HCT116 (cell line): ENCODE measurements at regions not wholly inside any gene's neighbourhood (a gene's known extent, or its start where the extent isn't known, plus 50 kb on each side); places are given as distances from the start of the nearest gene placed in this dataset.

Experiments used
- ATAC-seq: fragments of 200-7000 bp; cut with Tn5 transposase; 2 replicates; pipeline ENCODE4 v1.9.1; 2020; ENCODE audit warnings: mild to moderate bottlenecking, moderate library complexity
- BruUV-seq: library from RNA; stranded (reverse); fragments of 400-500 nt; replicated peaks from 2 replicates; lab custom pipeline; 2021; lab: Mats Ljungman, UMichigan
- CTCF ChIA-PET: fragments of 300-600 bp; sonication (Branson Sonifier 250); formaldehyde crosslinking; loops from one replicate; lab custom pipeline; 2021; ENCODE audit warnings: antibody characterized with exemption; lab: Charles Lee
- POLR2A ChIA-PET: fragments of 300-600, 350-600 bp; sonication (Branson Sonifier 250); formaldehyde crosslinking; loops from one replicate; lab custom pipeline; 2021; ENCODE audit warnings: antibody characterized with exemption; lab: Charles Lee
- RAD21 ChIA-PET, 2 experiments: fragments of 300-600 bp; sonication (Branson Sonifier 250); formaldehyde crosslinking; loops; one replicate each; lab custom pipeline; 2023; ENCODE audit warnings: low total read pairs in 2 of 2; ENCODE audit not compliant: uncharacterized antibody in 2 of 2, unreplicated experiment in 2 of 2, low non-redundant PET in 1 of 2; lab: Charles Lee
- DNase-seq: peaks from one replicate; pipeline ENCODE4 v3.0.0-alpha.2; 2010; ENCODE audit warnings: low read depth, low spot score
- H2AFZ ChIP-seq: fragments of 200-600 bp; shearing (Covaris generic), sonication (generic); 2 replicates; pipeline ENCODE4 v1.6.1; 2017; ENCODE audit warnings: low read depth, mixed run types, mixed read lengths, antibody characterized with exemption, low read length; ENCODE audit not compliant: poor library complexity, severe bottlenecking
- H3K27ac ChIP-seq: 2 replicates; pipeline ENCODE4 v1.5.1; 2012; ENCODE audit warnings: low read depth, low read length
- H3K27me3 ChIP-seq: fragments of 200-600 bp; sonication (generic); 2 replicates; pipeline ENCODE4 v1.6.1; 2016; ENCODE audit warnings: mixed run types, low read length, mixed read lengths; ENCODE audit not compliant: insufficient read depth
- H3K36me3 ChIP-seq, 2 experiments: fragments of 200-500 bp in 1 of 2; fragments of 200-600 bp in 1 of 2; sonication (Bioruptor generic) in 1 of 2; sonication (generic) in 1 of 2; 2 replicates each; pipeline versions ENCODE4 v1.5.1 to v1.6.1; 2014 to 2016; ENCODE audit warnings: low read length in 2 of 2, inconsistent platforms in 1 of 2, mixed read lengths in 1 of 2, mixed run types in 1 of 2; ENCODE audit not compliant: insufficient read depth in 2 of 2, control insufficient read depth in 1 of 2
- H3K4me1 ChIP-seq, 2 experiments: fragments of 200-600 bp in 1 of 2; sonication (generic) in 1 of 2; 2 replicates each; pipeline versions ENCODE4 v1.5.1 to v1.6.1; 2012 to 2017; ENCODE audit warnings: low read length in 2 of 2, inconsistent platforms in 1 of 2, mild to moderate bottlenecking in 1 of 2, mixed read lengths in 1 of 2, mixed run types in 1 of 2, moderate library complexity in 1 of 2; ENCODE audit not compliant: insufficient read depth in 2 of 2, control insufficient read depth in 1 of 2
- H3K4me2 ChIP-seq: fragments of 200-600 bp; sonication (generic); 2 replicates; pipeline ENCODE4 v1.6.1; 2017; ENCODE audit warnings: mixed run types, low read length, mixed read lengths
- H3K4me3 ChIP-seq, 2 experiments: fragments of 200-600 bp in 1 of 2; sonication (generic) in 1 of 2; replicated peaks in 1 of 2; 2 replicates each; pipeline ENCODE4 v1.5.1; 2011 to 2016; ENCODE audit warnings: low read length in 2 of 2, control low read depth in 1 of 2, low read depth in 1 of 2, mild to moderate bottlenecking in 1 of 2, mixed read lengths in 1 of 2, mixed run types in 1 of 2
- H3K79me2 ChIP-seq: fragments of 200-600 bp; sonication (generic); 2 replicates; pipeline ENCODE4 v1.6.1; 2017; ENCODE audit warnings: mild to moderate bottlenecking, mixed run types, low read length, moderate library complexity, mixed read lengths; ENCODE audit not compliant: insufficient read depth
- H3K9ac ChIP-seq: fragments of 200-600 bp; sonication (generic); 2 replicates; pipeline ENCODE4 v1.6.1; 2016; ENCODE audit warnings: low read length, mixed read lengths
- H3K9me2 ChIP-seq: fragments of 200-600 bp; sonication (generic), shearing (Covaris generic); 2 replicates; pipeline ENCODE4 v1.6.1; 2017; ENCODE audit warnings: mixed run types, mild to moderate bottlenecking, moderate library complexity; ENCODE audit not compliant: insufficient read depth
- H3K9me3 ChIP-seq, 2 experiments: fragments of 200-500 bp in 1 of 2; fragments of 200-600 bp in 1 of 2; sonication (Bioruptor generic) in 1 of 2; sonication (generic) in 1 of 2; 2 replicates each; pipeline ENCODE4 v1.6.1; 2014 to 2017; ENCODE audit warnings: low read length in 2 of 2, mixed read lengths in 2 of 2, inconsistent platforms in 1 of 2, low read depth in 1 of 2, mild to moderate bottlenecking in 1 of 2, mixed run types in 1 of 2, moderate library complexity in 1 of 2; ENCODE audit not compliant: control insufficient read depth in 1 of 2, insufficient read depth in 1 of 2
- H4K20me1 ChIP-seq: fragments of 200-600 bp; sonication (generic), shearing (Covaris generic); 2 replicates; pipeline ENCODE4 v1.6.1; 2017; ENCODE audit warnings: mixed run types, mild to moderate bottlenecking, moderate library complexity; ENCODE audit not compliant: insufficient read depth
- CBX3 ChIP-seq: IDR thresholded peaks from 2 replicates; pipeline ENCODE4 v1.6.1; 2012; ENCODE audit warnings: low read depth
- CEBPB ChIP-seq: IDR thresholded peaks from 2 replicates; pipeline ENCODE4 v1.6.1; 2012; ENCODE audit warnings: low read depth
- EGR1 ChIP-seq: IDR thresholded peaks from 2 replicates; pipeline ENCODE4 v1.6.1; 2012; ENCODE audit warnings: low read depth
- ELF1 ChIP-seq: IDR thresholded peaks from 2 replicates; pipeline ENCODE4 v1.6.1; 2012; ENCODE audit warnings: low read depth, borderline replicate concordance
- EZH2phosphoT487 ChIP-seq: fragments of 200-600 bp; IDR thresholded peaks from 2 replicates; pipeline ENCODE4 v1.6.1; 2018; ENCODE audit warnings: antibody characterized with exemption, borderline replicate concordance
- FOSL1 ChIP-seq: IDR thresholded peaks from 2 replicates; pipeline ENCODE4 v1.6.1; 2012; ENCODE audit warnings: low read depth
- JUND ChIP-seq: IDR thresholded peaks from 2 replicates; pipeline ENCODE4 v1.6.1; 2012
- POLR2AphosphoS5 ChIP-seq: IDR thresholded peaks from 2 replicates; pipeline ENCODE4 v1.6.1; 2011; ENCODE audit warnings: mild to moderate bottlenecking, low read depth, low read length, moderate library complexity
- SIN3A ChIP-seq: IDR thresholded peaks from 2 replicates; pipeline ENCODE4 v1.6.1; 2012; ENCODE audit warnings: low read depth
- SP1 ChIP-seq: IDR thresholded peaks from 2 replicates; pipeline ENCODE4 v1.6.1; 2012; ENCODE audit warnings: low read depth
- TCF7L2 ChIP-seq: IDR thresholded peaks from 2 replicates; pipeline ENCODE4 v1.7.0; 2011; ENCODE audit warnings: borderline replicate concordance, inconsistent platforms; ENCODE audit not compliant: insufficient read depth, insufficient read length; ENCODE audit errors: extremely low read depth
- ZFX ChIP-seq: fragments of 450-650 bp; IDR thresholded peaks from 2 replicates; pipeline ENCODE4 v1.6.1; 2017
- ZNF274 ChIP-seq: fragments of 200-500 bp; sonication (Bioruptor generic); IDR thresholded peaks from 2 replicates; pipeline ENCODE4 v1.6.1; 2014; ENCODE audit warnings: mild to moderate bottlenecking, low read depth, low read length, inconsistent platforms
- intact Hi-C: fragments of 100-400 bp; cut with micrococcal nuclease; formaldehyde crosslinking; loops from 2 replicates; pipeline ENCODE4 v1.10.0; 2022
- TF ChIP-seq, protein P1 (sequence below), 3 experiments: fragments of 200-600 bp in 1 of 3; sonication (generic) in 1 of 3; IDR thresholded peaks in 2 of 3; conservative IDR thresholded peaks in 1 of 3; 2 replicates each; pipeline ENCODE4 v1.5.1; 2012 to 2017; ENCODE audit warnings: low read depth in 2 of 3, low read length in 2 of 3, antibody characterized with exemption in 1 of 3, borderline replicate concordance in 1 of 3, control low read depth in 1 of 3, mild to moderate bottlenecking in 1 of 3, mixed read lengths in 1 of 3, mixed run types in 1 of 3, moderate library complexity in 1 of 3; ENCODE audit not compliant: insufficient read depth in 1 of 3
- TF ChIP-seq, protein P2 (sequence below): IDR thresholded peaks from 2 replicates; pipeline ENCODE4 v1.6.1; 2012
- TF ChIP-seq, protein P3 (sequence below): IDR thresholded peaks from 2 replicates; pipeline ENCODE4 v1.6.1; 2011; ENCODE audit warnings: mild to moderate bottlenecking, low read length, moderate library complexity; ENCODE audit not compliant: insufficient replicate concordance; ENCODE audit errors: extremely low read depth

DNA sequence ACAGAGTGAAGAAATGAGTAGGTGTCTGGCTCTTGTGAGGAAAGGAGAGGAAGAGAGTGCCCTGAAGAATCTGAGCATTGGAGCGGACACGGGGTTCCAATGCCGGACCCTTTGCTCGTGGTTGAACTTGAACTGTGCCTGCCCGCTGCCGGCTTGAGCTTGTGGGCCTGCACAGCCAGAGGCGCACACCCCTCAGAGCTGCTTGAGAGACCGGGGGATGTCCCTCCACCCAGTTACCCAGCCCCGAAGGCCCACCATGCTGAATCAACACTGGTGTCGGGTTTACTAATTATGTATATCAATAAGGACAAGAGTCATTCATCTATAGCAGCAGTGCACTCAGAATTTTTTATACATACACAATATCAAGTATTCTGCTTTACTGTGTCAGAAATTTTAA, 218.3 kb upstream of the CST7 start:
- no TSS peak for BruUV-seq
- Histone ChIP-seq H4K20me1 (no peaks in the 10 kb centered on the region), H3K4me1 (no peaks in the 10 kb centered on the region), H3K79me2 (no peaks in the 10 kb centered on the region), H3K27ac (no peak overlapping the region), H3K27me3 (peaks cover 23% of the 10 kb centered on the region), H2AFZ (no peak overlapping the region), H3K9ac (no peak overlapping the region), H3K4me2 (no peak overlapping the region), H3K9me3 (no peaks in the 10 kb centered on the region), H3K36me3 (no peaks in the 10 kb centered on the region), H3K4me3 (no peak overlapping the region), H3K9me2 (no peaks in the 10 kb centered on the region)
- intact Hi-C loops, result no loop called here
- RAD21 ChIA-PET, result no interaction called here
- POLR2A ChIA-PET, result no interaction called here
- TF ChIP-seq ZFX (no peak), EZH2phosphoT487 (no peak), CBX3 (no peak), POLR2AphosphoS5 (no peak), JUND (no peak), SP1 (no peak), FOSL1 (no peak), CEBPB (no peak), ELF1 (no peak), EGR1 (no peak), SIN3A (no peak), ZNF274 (no peak), TCF7L2 (no peak)
- TF ChIP-seq, protein P1, sequence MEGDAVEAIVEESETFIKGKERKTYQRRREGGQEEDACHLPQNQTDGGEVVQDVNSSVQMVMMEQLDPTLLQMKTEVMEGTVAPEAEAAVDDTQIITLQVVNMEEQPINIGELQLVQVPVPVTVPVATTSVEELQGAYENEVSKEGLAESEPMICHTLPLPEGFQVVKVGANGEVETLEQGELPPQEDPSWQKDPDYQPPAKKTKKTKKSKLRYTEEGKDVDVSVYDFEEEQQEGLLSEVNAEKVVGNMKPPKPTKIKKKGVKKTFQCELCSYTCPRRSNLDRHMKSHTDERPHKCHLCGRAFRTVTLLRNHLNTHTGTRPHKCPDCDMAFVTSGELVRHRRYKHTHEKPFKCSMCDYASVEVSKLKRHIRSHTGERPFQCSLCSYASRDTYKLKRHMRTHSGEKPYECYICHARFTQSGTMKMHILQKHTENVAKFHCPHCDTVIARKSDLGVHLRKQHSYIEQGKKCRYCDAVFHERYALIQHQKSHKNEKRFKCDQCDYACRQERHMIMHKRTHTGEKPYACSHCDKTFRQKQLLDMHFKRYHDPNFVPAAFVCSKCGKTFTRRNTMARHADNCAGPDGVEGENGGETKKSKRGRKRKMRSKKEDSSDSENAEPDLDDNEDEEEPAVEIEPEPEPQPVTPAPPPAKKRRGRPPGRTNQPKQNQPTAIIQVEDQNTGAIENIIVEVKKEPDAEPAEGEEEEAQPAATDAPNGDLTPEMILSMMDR (IDR thresholded peaks at IDR 0.05 in 2 of 3, conservative IDR thresholded peaks at IDR 0.05 in 1 of 3; ENCODE audit: borderline replicate concordance in 1 of 3, insufficient read depth in 1 of 3, low read depth in 2 of 3, low read length in 2 of 3), result no peak
- TF ChIP-seq, protein P2, sequence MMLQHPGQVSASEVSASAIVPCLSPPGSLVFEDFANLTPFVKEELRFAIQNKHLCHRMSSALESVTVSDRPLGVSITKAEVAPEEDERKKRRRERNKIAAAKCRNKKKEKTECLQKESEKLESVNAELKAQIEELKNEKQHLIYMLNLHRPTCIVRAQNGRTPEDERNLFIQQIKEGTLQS, result no peak
- TF ChIP-seq, protein P3, sequence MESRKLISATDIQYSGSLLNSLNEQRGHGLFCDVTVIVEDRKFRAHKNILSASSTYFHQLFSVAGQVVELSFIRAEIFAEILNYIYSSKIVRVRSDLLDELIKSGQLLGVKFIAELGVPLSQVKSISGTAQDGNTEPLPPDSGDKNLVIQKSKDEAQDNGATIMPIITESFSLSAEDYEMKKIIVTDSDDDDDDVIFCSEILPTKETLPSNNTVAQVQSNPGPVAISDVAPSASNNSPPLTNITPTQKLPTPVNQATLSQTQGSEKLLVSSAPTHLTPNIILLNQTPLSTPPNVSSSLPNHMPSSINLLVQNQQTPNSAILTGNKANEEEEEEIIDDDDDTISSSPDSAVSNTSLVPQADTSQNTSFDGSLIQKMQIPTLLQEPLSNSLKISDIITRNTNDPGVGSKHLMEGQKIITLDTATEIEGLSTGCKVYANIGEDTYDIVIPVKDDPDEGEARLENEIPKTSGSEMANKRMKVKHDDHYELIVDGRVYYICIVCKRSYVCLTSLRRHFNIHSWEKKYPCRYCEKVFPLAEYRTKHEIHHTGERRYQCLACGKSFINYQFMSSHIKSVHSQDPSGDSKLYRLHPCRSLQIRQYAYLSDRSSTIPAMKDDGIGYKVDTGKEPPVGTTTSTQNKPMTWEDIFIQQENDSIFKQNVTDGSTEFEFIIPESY, result no peak
- no peak for DNase-seq
- ATAC-seq, result no peak
- CTCF ChIA-PET, result no interaction called here
